Parathyroid adenoma (tissue), 2 donors: ENCODE measurements at regions not wholly inside any gene's neighbourhood (a gene's known extent, or its start where the extent isn't known, plus 50 kb on each side); places are given as distances from the start of the nearest gene placed in this dataset.

Experiments
- H2AFZ ChIP-seq: fragments of 300-600 bp; sonication (generic); one replicate; pipeline ENCODE4 v1.7.0; 2017; ENCODE audit warnings: antibody characterized with exemption, mild to moderate bottlenecking
- H3K27ac ChIP-seq: fragments of 300-600 bp; sonication (generic); one replicate; pipeline ENCODE4 v1.7.0; 2017
- H3K27me3 ChIP-seq: fragments of 300-600 bp; sonication (generic); one replicate; pipeline ENCODE4 v1.7.0; 2017; ENCODE audit warnings: low read length; ENCODE audit not compliant: control insufficient read depth, insufficient read depth
- H3K36me3 ChIP-seq: fragments of 300-600 bp; sonication (generic); one replicate; pipeline ENCODE4 v1.7.0; 2017; ENCODE audit warnings: low read length; ENCODE audit not compliant: control insufficient read depth, insufficient read depth
- H3K4me1 ChIP-seq: fragments of 300-600 bp; sonication (generic); one replicate; pipeline ENCODE4 v1.7.0; 2017; ENCODE audit warnings: control low read depth
- H3K4me2 ChIP-seq: fragments of 300-600 bp; sonication (generic); one replicate; pipeline ENCODE4 v1.7.0; 2017; ENCODE audit warnings: low read length
- H3K4me3 ChIP-seq: fragments of 300-600 bp; sonication (generic); one replicate; pipeline ENCODE4 v1.7.0; 2017; ENCODE audit warnings: low read depth, low read length
- H3K79me2 ChIP-seq: fragments of 300-600 bp; sonication (generic); one replicate; pipeline ENCODE4 v1.7.0; 2017; ENCODE audit warnings: control low read depth
- H3K9ac ChIP-seq: fragments of 300-600 bp; sonication (generic); one replicate; pipeline ENCODE4 v1.7.0; 2017; ENCODE audit warnings: mild to moderate bottlenecking
- H3K9me3 ChIP-seq: fragments of 300-600 bp; sonication (generic); one replicate; pipeline ENCODE4 v1.7.0; 2017; ENCODE audit warnings: low read length; ENCODE audit not compliant: control insufficient read depth
- TF ChIP-seq, protein P1 (sequence below): fragments of 300-600 bp; sonication (generic); IDR thresholded peaks from one replicate; pipeline ENCODE4 v1.7.0; 2017; ENCODE audit warnings: antibody characterized with exemption, mild to moderate bottlenecking
- donor health status: primary hyperparathyroidism.

DNA sequence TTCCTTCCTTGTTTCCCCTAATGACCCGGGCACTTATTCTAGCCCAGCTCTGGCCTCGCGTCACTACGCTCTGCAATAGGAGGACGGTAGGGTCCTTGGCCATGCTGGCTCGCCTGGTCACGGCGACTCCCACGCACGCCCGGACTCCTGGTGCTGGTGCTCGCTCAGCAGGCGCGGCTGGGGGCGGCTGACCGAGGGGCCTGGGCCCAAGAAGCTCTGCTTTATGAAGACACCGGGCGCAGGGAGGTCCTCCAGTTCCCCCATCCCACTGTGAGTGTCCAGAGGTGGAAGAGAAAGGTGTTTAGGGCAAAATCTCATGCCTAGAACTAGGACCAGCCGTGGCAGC, 54.2 kb upstream of the ZNF32 start:
- Histone ChIP-seq H3K9me3 (no peaks in the 10 kb centered on the region), H3K4me3 (no peak overlapping the region), H3K9ac (no peak overlapping the region), H3K27ac (no peak overlapping the region), H3K4me2 (no peak overlapping the region), H2AFZ (no peak overlapping the region), H3K4me1 (no peaks in the 10 kb centered on the region), H3K79me2 (no peaks in the 10 kb centered on the region), H3K27me3 (no peaks in the 10 kb centered on the region), H3K36me3 (no peaks in the 10 kb centered on the region)
- TF ChIP-seq, protein P1, sequence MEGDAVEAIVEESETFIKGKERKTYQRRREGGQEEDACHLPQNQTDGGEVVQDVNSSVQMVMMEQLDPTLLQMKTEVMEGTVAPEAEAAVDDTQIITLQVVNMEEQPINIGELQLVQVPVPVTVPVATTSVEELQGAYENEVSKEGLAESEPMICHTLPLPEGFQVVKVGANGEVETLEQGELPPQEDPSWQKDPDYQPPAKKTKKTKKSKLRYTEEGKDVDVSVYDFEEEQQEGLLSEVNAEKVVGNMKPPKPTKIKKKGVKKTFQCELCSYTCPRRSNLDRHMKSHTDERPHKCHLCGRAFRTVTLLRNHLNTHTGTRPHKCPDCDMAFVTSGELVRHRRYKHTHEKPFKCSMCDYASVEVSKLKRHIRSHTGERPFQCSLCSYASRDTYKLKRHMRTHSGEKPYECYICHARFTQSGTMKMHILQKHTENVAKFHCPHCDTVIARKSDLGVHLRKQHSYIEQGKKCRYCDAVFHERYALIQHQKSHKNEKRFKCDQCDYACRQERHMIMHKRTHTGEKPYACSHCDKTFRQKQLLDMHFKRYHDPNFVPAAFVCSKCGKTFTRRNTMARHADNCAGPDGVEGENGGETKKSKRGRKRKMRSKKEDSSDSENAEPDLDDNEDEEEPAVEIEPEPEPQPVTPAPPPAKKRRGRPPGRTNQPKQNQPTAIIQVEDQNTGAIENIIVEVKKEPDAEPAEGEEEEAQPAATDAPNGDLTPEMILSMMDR, result no peak

DNA sequence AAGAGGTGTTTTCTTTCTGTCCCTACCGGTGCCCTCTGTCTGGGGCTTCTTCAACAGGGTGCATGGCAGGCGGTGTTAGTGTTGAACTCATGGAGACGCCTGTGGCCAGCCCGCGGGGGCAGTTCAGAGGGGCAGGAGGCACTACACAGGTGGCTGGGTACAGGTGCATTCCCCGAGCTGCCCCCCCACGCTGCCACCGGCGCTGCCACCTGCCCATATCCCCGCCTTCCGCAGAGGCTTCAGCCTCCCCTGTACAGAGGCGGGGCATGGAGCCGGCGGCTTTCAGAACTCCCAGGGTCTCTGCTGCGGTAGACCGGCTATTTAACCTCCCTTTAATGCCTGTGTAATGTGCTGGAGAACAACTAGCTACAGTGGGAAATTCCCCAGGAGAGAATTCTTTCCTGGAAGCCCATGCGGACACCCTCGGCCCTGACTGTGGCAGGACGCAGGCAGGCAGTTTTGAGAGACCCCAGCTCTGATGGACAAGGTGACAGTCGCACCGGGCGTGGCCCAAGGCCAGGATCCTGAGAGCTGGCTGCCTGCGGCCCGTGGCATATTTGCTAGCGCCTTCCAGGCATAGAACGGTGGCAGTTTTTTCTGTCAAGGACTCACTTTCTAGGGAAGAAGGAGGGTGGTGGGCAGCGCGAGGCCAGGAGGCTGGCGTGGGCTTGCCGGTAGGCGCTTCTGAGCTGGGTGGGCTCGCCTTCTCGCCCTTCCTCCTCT, 53.7 kb upstream of the ZNF32 start:
- no peak overlapping the region for H2AFZ ChIP-seq
- no peaks in the 10 kb centered on the region for H3K4me1 ChIP-seq
- no peaks in the 10 kb centered on the region for H3K9me3 ChIP-seq
- no peak overlapping the region for H3K27ac ChIP-seq
- no peaks in the 10 kb centered on the region for H3K79me2 ChIP-seq
- H3K9ac ChIP-seq, result no peak overlapping the region
- TF ChIP-seq, protein P1, result no peak
- H3K4me2 ChIP-seq, result no peak overlapping the region
- H3K36me3 ChIP-seq, result no peaks in the 10 kb centered on the region
- H3K4me3 ChIP-seq, result no peak overlapping the region
- no peaks in the 10 kb centered on the region for H3K27me3 ChIP-seq

DNA sequence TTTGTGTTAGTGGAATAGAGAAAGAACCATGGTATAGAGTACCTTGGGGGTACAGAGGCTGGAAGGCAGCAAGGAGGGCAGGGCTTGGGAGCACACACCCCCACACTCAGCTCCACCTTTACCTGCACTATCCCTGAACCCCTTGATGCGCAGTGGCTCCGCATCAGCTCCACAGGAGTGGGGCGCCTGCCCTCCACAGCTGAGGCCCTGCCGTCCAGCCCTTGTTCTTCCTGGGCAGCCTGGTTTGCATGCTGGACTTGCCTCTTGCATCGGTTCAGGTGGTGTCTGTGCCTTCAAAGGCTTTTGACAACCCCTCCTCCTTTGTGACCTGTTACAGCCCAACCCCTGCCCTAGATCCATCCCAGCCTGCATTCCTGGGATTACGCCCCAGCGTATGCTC, 52.6 kb upstream of the ZNF32 start:
- Histone ChIP-seq H3K4me3 (no peak overlapping the region), H3K27me3 (no peaks in the 10 kb centered on the region), H2AFZ (no peak overlapping the region), H3K79me2 (no peaks in the 10 kb centered on the region), H3K36me3 (no peaks in the 10 kb centered on the region), H3K4me1 (no peaks in the 10 kb centered on the region), H3K9ac (no peak overlapping the region), H3K27ac (no peak overlapping the region), H3K4me2 (no peak overlapping the region), H3K9me3 (no peaks in the 10 kb centered on the region)
- TF ChIP-seq, protein P1, result no peak

DNA sequence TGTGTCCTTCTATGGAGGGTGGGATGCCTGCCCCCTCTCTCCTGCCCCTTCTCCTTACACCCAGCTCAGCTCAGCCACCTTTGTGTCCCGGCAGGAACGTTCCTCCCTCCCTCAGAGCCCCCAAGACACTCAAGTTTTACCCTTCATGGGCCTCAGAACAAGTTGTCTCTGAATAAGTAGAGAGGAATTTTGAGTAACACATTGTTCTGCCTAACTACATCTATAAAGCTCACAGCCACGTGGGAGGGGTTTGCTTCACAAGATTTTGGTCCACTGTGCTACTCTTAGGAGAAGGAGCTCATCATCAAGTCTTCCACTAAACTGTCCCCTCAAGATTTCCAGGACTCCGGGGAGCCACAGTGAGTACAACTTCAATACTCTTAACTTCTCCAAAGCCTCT, 51.6 kb upstream of the ZNF32 start:
- no peaks in the 10 kb centered on the region for H3K4me1 ChIP-seq
- H3K4me3 ChIP-seq, result no peak overlapping the region
- no peaks in the 10 kb centered on the region for H3K27me3 ChIP-seq
- no peak overlapping the region for H3K4me2 ChIP-seq
- TF ChIP-seq, protein P1, result no peak
- no peak overlapping the region for H3K27ac ChIP-seq
- H3K36me3 ChIP-seq, result no peaks in the 10 kb centered on the region
- H3K9me3 ChIP-seq, result no peaks in the 10 kb centered on the region
- H3K79me2 ChIP-seq, result no peaks in the 10 kb centered on the region
- H2AFZ ChIP-seq, result no peak overlapping the region
- no peak overlapping the region for H3K9ac ChIP-seq

DNA sequence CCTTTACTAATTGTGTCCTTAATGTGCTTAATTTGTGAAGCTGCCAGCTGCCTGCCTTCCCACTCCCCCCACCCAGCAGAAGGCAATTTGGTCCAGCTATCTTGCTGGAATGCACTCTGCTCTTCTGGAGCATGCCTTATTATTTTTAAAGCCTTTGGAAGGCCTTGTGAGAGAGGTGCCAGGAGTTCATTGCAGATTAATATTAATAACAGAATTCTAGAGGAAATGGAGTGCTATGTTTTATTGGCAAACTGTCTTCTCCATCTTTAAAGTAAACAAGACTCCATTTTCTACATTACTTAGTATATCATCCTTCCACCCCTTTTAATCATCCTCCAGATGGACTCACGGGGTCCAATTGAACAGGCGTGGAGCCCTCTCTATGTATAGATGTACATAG, 50.8 kb upstream of the ZNF32 start:
- no peak overlapping the region for H3K27ac ChIP-seq
- no peaks in the 10 kb centered on the region for H3K9me3 ChIP-seq
- no peak overlapping the region for H3K4me2 ChIP-seq
- H3K36me3 ChIP-seq, result no peaks in the 10 kb centered on the region
- no peak overlapping the region for H3K9ac ChIP-seq
- H3K79me2 ChIP-seq, result no peaks in the 10 kb centered on the region
- no peaks in the 10 kb centered on the region for H3K27me3 ChIP-seq
- TF ChIP-seq, protein P1, result no peak
- no peak overlapping the region for H3K4me3 ChIP-seq
- no peak overlapping the region for H2AFZ ChIP-seq
- H3K4me1 ChIP-seq, result no peaks in the 10 kb centered on the region
